ENCODE measurements at regions not wholly inside any gene's neighbourhood (a gene's known extent, or its start where the extent isn't known, plus 50 kb on each side); places are given as distances from the start of the nearest gene placed in this dataset.

- TF ChIP-seq CTCF (IDR thresholded peaks at IDR 0.05) (no peak), POLR2A (IDR thresholded peaks at IDR 0.05) (no peak)
Measured at GRCh38 chr3:134105876-134106556, 76.3 kb upstream of the SLCO2A1 start.

All from vagina (tissue), 2 donors.